ENCODE measurements at regions not wholly inside any gene's neighbourhood (a gene's known extent, or its start where the extent isn't known, plus 50 kb on each side); places are given as distances from the start of the nearest gene placed in this dataset.

DNA sequence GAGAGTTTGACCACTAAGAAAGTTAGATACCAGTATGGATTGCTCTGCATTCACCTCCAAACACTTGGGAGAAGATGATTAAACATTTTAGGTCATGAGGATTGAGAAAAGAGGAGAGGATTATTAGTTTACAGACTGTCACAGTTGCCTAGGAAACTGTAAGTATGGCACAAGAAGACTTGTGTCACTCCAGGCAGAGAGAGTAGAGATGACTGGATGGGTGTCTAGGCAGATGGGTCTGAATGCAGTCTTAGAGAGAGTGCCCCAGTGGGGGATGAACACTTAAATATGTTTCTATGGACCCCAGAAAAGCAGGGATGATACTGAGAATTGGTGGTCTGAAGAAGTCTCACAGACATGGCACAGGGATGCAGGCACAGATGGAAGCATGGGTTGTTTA, 477.6 kb upstream of the B3GALT2 start:
- Histone ChIP-seq H3K9me3 (no peaks in the 10 kb centered on the region), H3K27ac (no peak overlapping the region), H3K36me3 (no peaks in the 10 kb centered on the region), H3K4me3 (no peak overlapping the region), H3K4me1 (no peaks in the 10 kb centered on the region), H3K27me3 (no peaks in the 10 kb centered on the region)
- no peak for DNase-seq
- TF ChIP-seq, protein P1, sequence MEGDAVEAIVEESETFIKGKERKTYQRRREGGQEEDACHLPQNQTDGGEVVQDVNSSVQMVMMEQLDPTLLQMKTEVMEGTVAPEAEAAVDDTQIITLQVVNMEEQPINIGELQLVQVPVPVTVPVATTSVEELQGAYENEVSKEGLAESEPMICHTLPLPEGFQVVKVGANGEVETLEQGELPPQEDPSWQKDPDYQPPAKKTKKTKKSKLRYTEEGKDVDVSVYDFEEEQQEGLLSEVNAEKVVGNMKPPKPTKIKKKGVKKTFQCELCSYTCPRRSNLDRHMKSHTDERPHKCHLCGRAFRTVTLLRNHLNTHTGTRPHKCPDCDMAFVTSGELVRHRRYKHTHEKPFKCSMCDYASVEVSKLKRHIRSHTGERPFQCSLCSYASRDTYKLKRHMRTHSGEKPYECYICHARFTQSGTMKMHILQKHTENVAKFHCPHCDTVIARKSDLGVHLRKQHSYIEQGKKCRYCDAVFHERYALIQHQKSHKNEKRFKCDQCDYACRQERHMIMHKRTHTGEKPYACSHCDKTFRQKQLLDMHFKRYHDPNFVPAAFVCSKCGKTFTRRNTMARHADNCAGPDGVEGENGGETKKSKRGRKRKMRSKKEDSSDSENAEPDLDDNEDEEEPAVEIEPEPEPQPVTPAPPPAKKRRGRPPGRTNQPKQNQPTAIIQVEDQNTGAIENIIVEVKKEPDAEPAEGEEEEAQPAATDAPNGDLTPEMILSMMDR (IDR thresholded peaks at IDR 0.05) = no peak
- no peak for TF ChIP-seq POLR2A (IDR thresholded peaks at IDR 0.05)

DNA sequence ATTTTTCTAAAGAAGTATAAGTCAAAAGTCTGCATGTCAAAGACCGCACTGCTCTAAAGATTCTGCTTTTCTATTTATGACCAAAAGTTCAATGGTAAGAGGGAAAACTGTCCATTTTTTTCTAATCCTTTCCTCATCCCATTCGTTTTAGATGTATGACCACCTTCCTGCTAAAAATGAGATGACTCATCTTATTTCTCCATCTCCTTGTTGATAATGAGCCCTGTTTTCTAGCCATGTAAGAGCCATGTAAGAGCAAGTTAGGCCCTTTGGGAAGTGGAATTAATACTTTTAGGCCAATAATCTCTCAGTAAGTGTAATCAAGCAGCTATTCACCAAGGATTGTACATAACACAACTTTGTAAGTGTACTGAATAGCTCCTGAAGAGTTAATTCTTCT, 475.6 kb upstream of the B3GALT2 start:
- no peak for DNase-seq
- Histone ChIP-seq H3K27me3 (no peaks in the 10 kb centered on the region), H3K36me3 (no peaks in the 10 kb centered on the region), H3K27ac (no peak overlapping the region), H3K9me3 (no peaks in the 10 kb centered on the region), H3K4me3 (no peak overlapping the region), H3K4me1 (no peaks in the 10 kb centered on the region)
- TF ChIP-seq, protein P1 (IDR thresholded peaks at IDR 0.05) = no peak
- no peak for TF ChIP-seq POLR2A (IDR thresholded peaks at IDR 0.05)

DNA sequence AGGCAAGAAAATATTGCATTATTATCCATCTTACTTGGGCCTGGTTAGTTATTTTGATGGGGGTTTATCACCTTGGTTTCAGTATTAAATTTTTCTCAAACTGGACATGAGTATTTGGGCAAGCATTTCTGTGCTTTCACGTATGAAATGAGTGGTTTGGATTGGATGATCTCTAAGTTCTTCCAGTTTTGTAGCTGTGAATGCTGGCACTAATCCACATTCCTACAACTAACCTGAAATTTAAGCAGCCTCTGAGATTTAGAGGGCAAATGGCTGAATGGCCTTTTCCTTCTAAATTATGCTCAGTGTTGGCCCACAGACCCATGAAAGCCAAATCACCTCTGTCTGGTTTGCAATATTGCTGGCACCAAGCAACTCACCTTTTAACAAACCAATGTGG, 475.0 kb upstream of the B3GALT2 start:
- H3K4me1 ChIP-seq = no peaks in the 10 kb centered on the region
- H3K27ac ChIP-seq = no peak overlapping the region
- TF ChIP-seq, protein P1 (IDR thresholded peaks at IDR 0.05) = no peak
- TF ChIP-seq POLR2A (IDR thresholded peaks at IDR 0.05) = no peak
- no peaks in the 10 kb centered on the region for H3K36me3 ChIP-seq
- no peaks in the 10 kb centered on the region for H3K27me3 ChIP-seq
- no peak for DNase-seq
- no peaks in the 10 kb centered on the region for H3K9me3 ChIP-seq
- H3K4me3 ChIP-seq = no peak overlapping the region

DNA sequence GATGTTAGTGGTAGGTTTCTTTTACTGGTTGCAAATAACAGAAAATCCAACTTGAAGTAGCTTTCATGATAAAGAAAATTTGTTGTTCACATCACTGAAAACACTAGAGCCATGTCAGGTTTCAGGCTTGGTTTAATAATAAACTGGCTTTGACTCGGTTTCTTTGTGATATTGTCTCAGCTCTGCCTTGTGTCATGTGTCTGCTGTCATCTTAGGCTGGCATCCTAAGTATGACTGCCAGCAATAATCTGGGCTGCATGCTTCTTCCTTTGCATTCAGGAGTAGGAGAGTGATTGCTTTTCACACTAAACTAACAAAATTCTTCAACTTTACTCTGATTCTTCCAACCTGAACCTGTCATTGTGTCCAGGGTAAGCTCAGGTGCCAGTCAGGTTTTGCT, 474.0 kb upstream of the B3GALT2 start:
- TF ChIP-seq, protein P1 (IDR thresholded peaks at IDR 0.05) = no peak
- Histone ChIP-seq H3K36me3 (no peaks in the 10 kb centered on the region), H3K4me1 (no peaks in the 10 kb centered on the region), H3K9me3 (no peaks in the 10 kb centered on the region), H3K27ac (no peak overlapping the region), H3K4me3 (no peak overlapping the region), H3K27me3 (no peaks in the 10 kb centered on the region)
- DNase-seq = no peak

DNA sequence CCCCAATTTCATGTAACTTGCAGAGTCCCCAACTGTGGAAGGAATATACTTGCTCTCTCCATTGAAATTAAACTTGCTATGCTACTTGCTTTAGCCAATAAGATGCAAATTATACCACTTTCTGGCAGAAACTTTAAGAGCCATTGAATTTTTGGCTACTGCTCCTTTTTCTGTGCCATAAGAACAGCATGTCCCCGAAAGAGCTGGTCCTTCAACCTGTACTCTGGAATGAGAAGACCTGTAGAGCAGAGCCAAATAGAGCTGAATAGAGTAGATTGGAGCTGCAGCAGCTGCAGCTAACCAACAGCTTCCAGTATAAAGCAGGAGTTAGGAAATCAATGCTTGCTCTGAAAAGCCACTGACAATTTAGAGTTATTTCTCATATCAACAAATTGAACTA, 472.3 kb upstream of the B3GALT2 start:
- H3K27me3 ChIP-seq = no peaks in the 10 kb centered on the region
- H3K4me1 ChIP-seq = no peaks in the 10 kb centered on the region
- no peaks in the 10 kb centered on the region for H3K36me3 ChIP-seq
- H3K27ac ChIP-seq = no peak overlapping the region
- peaks cover 0 to 4% (median 0%) of the 10 kb centered on the region in 4 donors for H3K9me3 ChIP-seq
- TF ChIP-seq, protein P1 (IDR thresholded peaks at IDR 0.05) = no peak
- TF ChIP-seq POLR2A (IDR thresholded peaks at IDR 0.05) = no peak
- DNase-seq = no peak
- H3K4me3 ChIP-seq = no peak overlapping the region

DNA sequence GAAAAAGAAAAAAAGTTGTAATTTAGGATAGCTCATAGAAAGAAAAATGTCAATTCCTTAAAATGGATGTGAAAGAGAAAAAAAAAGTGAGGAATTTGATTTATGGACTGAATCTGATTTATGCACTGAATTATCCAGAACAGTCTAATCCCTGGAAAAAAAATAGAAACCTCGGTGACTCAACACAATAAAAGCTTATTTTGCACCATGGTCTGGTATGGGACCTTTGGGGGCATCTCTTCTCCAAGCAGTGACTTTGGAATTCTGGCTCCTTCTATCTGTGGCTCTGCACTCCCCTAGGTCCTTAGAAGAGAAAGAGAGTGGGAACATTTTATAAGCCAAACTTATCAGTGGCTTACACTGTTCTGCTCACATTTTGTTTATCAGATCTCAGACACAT, 471.7 kb upstream of the B3GALT2 start:
- H3K36me3 ChIP-seq = no peaks in the 10 kb centered on the region
- H3K4me1 ChIP-seq = no peaks in the 10 kb centered on the region
- DNase-seq = no peak
- H3K4me3 ChIP-seq = no peak overlapping the region
- TF ChIP-seq POLR2A (IDR thresholded peaks at IDR 0.05) = no peak
- TF ChIP-seq, protein P1 (IDR thresholded peaks at IDR 0.05) = no peak
- H3K27ac ChIP-seq = no peak overlapping the region
- H3K27me3 ChIP-seq = no peaks in the 10 kb centered on the region
- peaks cover 0 to 4% (median 0%) of the 10 kb centered on the region in 4 donors for H3K9me3 ChIP-seq
